ENCODE measurements at regions not wholly inside any gene's neighbourhood (a gene's known extent, or its start where the extent isn't known, plus 50 kb on each side); places are given as distances from the start of the nearest gene placed in this dataset.

DNA sequence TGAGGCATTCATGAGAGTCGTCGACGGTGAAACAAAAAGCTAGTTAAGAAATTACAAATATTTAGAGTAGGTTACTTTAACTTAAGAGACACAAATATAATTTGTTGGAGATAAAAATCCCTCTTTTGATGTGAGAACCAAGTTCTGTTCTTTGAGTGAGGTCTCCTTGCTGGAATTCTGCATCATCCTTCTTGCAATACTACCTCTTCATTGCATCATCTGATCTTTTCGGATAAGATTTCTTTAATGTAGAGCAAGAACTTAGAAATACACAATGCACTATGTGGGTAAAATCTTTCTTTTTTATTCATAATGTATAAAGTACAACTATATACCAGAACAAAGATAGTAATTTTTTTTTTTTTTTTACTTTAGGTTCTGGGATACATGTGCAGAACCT, 118.4 kb downstream of the ARL4C start:
- Histone ChIP-seq H4K20me1 (replicated peaks; ENCODE audit: control insufficient read depth, extremely low read depth, insufficient read depth, low read length) (no peaks in the 10 kb centered on the region), H3K9ac (replicated peaks; ENCODE audit: extremely low read depth, insufficient read depth, low read length) (no peak overlapping the region), H3K4me2 (ENCODE audit: insufficient read depth, low read length) (no peak overlapping the region), H3K27me3 (ENCODE audit: control insufficient read depth in 2 of 2, insufficient read depth in 2 of 2, low read length in 2 of 2) (peaks cover 2 to 4% of the 10 kb centered on the region in 2 experiments), H3K4me3 (replicated peaks in 1 of 3; ENCODE audit: insufficient read depth in 1 of 3, low read depth in 1 of 3, low read length in 3 of 3) (no peak overlapping the region), H3K9me1 (replicated peaks; ENCODE audit: control insufficient read depth, extremely low read depth, insufficient read depth, low read length) (no peaks in the 10 kb centered on the region), H2AFZ (ENCODE audit: low read depth, low read length) (no peak overlapping the region), H3K79me2 (ENCODE audit: control insufficient read depth, insufficient read depth, low read length) (no peaks in the 10 kb centered on the region), H3K4me1 (ENCODE audit: control insufficient read depth, extremely low read depth, insufficient read depth, low read length) (no peaks in the 10 kb centered on the region), H3K36me3 (ENCODE audit: control insufficient read depth in 2 of 2, extremely low read depth in 1 of 2, insufficient read depth in 2 of 2, low read length in 2 of 2) (no peaks in the 10 kb centered on the region), H3K9me3 (replicated peaks; ENCODE audit: control insufficient read depth, insufficient read depth, low read length) (no peaks in the 10 kb centered on the region), H3K27ac (ENCODE audit: insufficient read depth, low read depth, low read length) (no peak overlapping the region)
- TF ChIP-seq, protein P1, sequence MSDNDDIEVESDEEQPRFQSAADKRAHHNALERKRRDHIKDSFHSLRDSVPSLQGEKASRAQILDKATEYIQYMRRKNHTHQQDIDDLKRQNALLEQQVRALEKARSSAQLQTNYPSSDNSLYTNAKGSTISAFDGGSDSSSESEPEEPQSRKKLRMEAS (IDR thresholded peaks at IDR 0.05; ENCODE audit: insufficient read depth, insufficient read length) = no peak
- no peak for TF ChIP-seq EZH2 (IDR thresholded peaks at IDR 0.05; ENCODE audit: borderline replicate concordance, low read depth, low read length, severe bottlenecking)
- TF ChIP-seq MYC (IDR thresholded peaks at IDR 0.05; ENCODE audit: low read depth, low read length) = no peak
- TF ChIP-seq JUN (IDR thresholded peaks at IDR 0.05; ENCODE audit: borderline replicate concordance, insufficient read depth, insufficient read length, low read depth) = no peak
- TF ChIP-seq, protein P2, sequence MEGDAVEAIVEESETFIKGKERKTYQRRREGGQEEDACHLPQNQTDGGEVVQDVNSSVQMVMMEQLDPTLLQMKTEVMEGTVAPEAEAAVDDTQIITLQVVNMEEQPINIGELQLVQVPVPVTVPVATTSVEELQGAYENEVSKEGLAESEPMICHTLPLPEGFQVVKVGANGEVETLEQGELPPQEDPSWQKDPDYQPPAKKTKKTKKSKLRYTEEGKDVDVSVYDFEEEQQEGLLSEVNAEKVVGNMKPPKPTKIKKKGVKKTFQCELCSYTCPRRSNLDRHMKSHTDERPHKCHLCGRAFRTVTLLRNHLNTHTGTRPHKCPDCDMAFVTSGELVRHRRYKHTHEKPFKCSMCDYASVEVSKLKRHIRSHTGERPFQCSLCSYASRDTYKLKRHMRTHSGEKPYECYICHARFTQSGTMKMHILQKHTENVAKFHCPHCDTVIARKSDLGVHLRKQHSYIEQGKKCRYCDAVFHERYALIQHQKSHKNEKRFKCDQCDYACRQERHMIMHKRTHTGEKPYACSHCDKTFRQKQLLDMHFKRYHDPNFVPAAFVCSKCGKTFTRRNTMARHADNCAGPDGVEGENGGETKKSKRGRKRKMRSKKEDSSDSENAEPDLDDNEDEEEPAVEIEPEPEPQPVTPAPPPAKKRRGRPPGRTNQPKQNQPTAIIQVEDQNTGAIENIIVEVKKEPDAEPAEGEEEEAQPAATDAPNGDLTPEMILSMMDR (IDR thresholded peaks at IDR 0.05; ENCODE audit: extremely low read depth in 1 of 2, insufficient read depth in 1 of 2, low read depth in 1 of 2, low read length in 2 of 2) = no peak
- TF ChIP-seq GATA2 (IDR thresholded peaks at IDR 0.05; ENCODE audit: insufficient read depth, insufficient read length, low read depth, low read length) = no peak
- no peak for TF ChIP-seq POLR2A (IDR thresholded peaks at IDR 0.05; ENCODE audit: low read depth, low read length)
- TF ChIP-seq POLR2AphosphoS5 (IDR thresholded peaks at IDR 0.05; ENCODE audit: insufficient read depth, low read depth, low read length) = no peak
- no peak for TF ChIP-seq FOS (IDR thresholded peaks at IDR 0.05; ENCODE audit: borderline replicate concordance, insufficient read depth, low read length)
- ChIA-PET CTCF (no interaction called here), POLR2A (no interaction called here)
- dilution Hi-C loops (cut with MboI; ENCODE audit: extremely low pct_ligation_motif_present, low sequenced_read_pairs) (no loop called here), intact Hi-C loops (cut with micrococcal nuclease) (no loop called here)
- no TSS peak for BruUV-seq (replicated peaks)
- DNase-seq (ENCODE audit: low read depth, low spot score) (no peak), FAIRE-seq (no peak)
